MM.1S (cell line): ENCODE measurements at regions not wholly inside any gene's neighbourhood (a gene's known extent, or its start where the extent isn't known, plus 50 kb on each side); places are given as distances from the start of the nearest gene placed in this dataset.

Experiments used
- CTCF ChIP-seq: fragments of 300-600 bp; sonication (generic); IDR thresholded peaks from 2 replicates; pipeline ENCODE4 v1.5.1; 2016; ENCODE audit warnings: antibody characterized with exemption, low read length, mixed read lengths
- EZH2 ChIP-seq: fragments of 300-600 bp; sonication (generic); optimal IDR thresholded peaks from 2 replicates; pipeline ENCODE3; 2017; ENCODE audit warnings: low read depth, mild to moderate bottlenecking, antibody characterized with exemption, low read length, mixed read lengths

GRCh38 chrX:139222511-139223200 lies 307.9 kb upstream of the F9 start:
- TF ChIP-seq CTCF (no peak), EZH2 (no peak)
